ENCODE measurements at regions not wholly inside any gene's neighbourhood (a gene's known extent, or its start where the extent isn't known, plus 50 kb on each side); places are given as distances from the start of the nearest gene placed in this dataset.

GRCh38 chr4:25474690-25475089 lies 97.6 kb downstream of the ANAPC4 start:
- no peak for DNase-seq
- Histone ChIP-seq H3K9me3 (no peaks in the 10 kb centered on the region), H3K36me3 (no peaks in the 10 kb centered on the region), H3K27me3 (no peaks in the 10 kb centered on the region), H3K4me3 (no peak overlapping the region)

- Histone ChIP-seq H3K9me3 (no peaks in the 10 kb centered on the region), H3K27me3 (no peaks in the 10 kb centered on the region), H3K36me3 (no peaks in the 10 kb centered on the region), H3K4me3 (no peak overlapping the region)
- DNase-seq = peak; percentile 17
Observed at GRCh38 chr4:25477221-25477620, 100.2 kb downstream of the ANAPC4 start.

GRCh38 chr4:25481648-25482047 lies 104.6 kb downstream of the ANAPC4 start:
- no peak for DNase-seq
- Histone ChIP-seq H3K9me3 (no peaks in the 10 kb centered on the region), H3K4me3 (no peak overlapping the region), H3K27me3 (no peaks in the 10 kb centered on the region), H3K36me3 (no peaks in the 10 kb centered on the region)

- no peaks in the 10 kb centered on the region for H3K27me3 ChIP-seq
- DNase-seq = no peak
- H3K9me3 ChIP-seq = no peaks in the 10 kb centered on the region
- H3K4me3 ChIP-seq = no peak overlapping the region
- no peaks in the 10 kb centered on the region for H3K36me3 ChIP-seq
Observed at GRCh38 chr4:25484243-25484721, 107.2 kb downstream of the ANAPC4 start.

- no peak for DNase-seq
- H3K9me3 ChIP-seq = no peaks in the 10 kb centered on the region
- H3K36me3 ChIP-seq = no peaks in the 10 kb centered on the region
- no peak overlapping the region for H3K4me3 ChIP-seq
- H3K27me3 ChIP-seq = no peaks in the 10 kb centered on the region
Observed at GRCh38 chr4:25485104-25485503, 108.0 kb downstream of the ANAPC4 start.

- DNase-seq = no peak
- Histone ChIP-seq H3K9me3 (no peaks in the 10 kb centered on the region), H3K36me3 (no peaks in the 10 kb centered on the region), H3K4me3 (no peak overlapping the region), H3K27me3 (no peaks in the 10 kb centered on the region)
Observed at GRCh38 chr4:25486171-25486570, 109.1 kb downstream of the ANAPC4 start.

- Histone ChIP-seq H3K27me3 (no peaks in the 10 kb centered on the region), H3K9me3 (no peaks in the 10 kb centered on the region), H3K4me3 (no peak overlapping the region), H3K36me3 (no peaks in the 10 kb centered on the region)
- DNase-seq = no peak
Observed at GRCh38 chr4:25487155-25487554, 110.1 kb downstream of the ANAPC4 start.

GRCh38 chr4:25489253-25489797 lies 112.3 kb downstream of the ANAPC4 start:
- no peaks in the 10 kb centered on the region for H3K27me3 ChIP-seq
- DNase-seq = no peak
- H3K36me3 ChIP-seq = no peaks in the 10 kb centered on the region

GRCh38 chr4:25493466-25493865 lies 116.4 kb downstream of the ANAPC4 start:
- no peaks in the 10 kb centered on the region for H3K9me3 ChIP-seq
- DNase-seq = no peak
- no peak overlapping the region for H3K4me3 ChIP-seq
- no peaks in the 10 kb centered on the region for H3K27me3 ChIP-seq
- H3K36me3 ChIP-seq = no peaks in the 10 kb centered on the region

More at GRCh38 chr4:25489253-25489797, 112.3 kb downstream of the ANAPC4 start:
- Histone ChIP-seq H3K4me3 (no peak overlapping the region), H3K9me3 (no peaks in the 10 kb centered on the region)

GRCh38 chr4:25494166-25494565 lies 117.1 kb downstream of the ANAPC4 start:
- no peaks in the 10 kb centered on the region for H3K9me3 ChIP-seq
- no peak for DNase-seq
- no peak overlapping the region for H3K4me3 ChIP-seq
- no peaks in the 10 kb centered on the region for H3K27me3 ChIP-seq
- no peaks in the 10 kb centered on the region for H3K36me3 ChIP-seq

GRCh38 chr4:25500626-25501316 lies 123.7 kb downstream of the ANAPC4 start:
- H3K27me3 ChIP-seq = no peaks in the 10 kb centered on the region
- DNase-seq = peak; percentile 1

GRCh38 chr4:25502115-25502514 lies 125.1 kb downstream of the ANAPC4 start:
- no peak for DNase-seq
- H3K27me3 ChIP-seq = no peaks in the 10 kb centered on the region

More at GRCh38 chr4:25500626-25501316, 123.7 kb downstream of the ANAPC4 start:
- H3K9me3 ChIP-seq = no peaks in the 10 kb centered on the region
- no peak overlapping the region for H3K4me3 ChIP-seq
- no peaks in the 10 kb centered on the region for H3K36me3 ChIP-seq

GRCh38 chr4:25503779-25504178 lies 126.7 kb downstream of the ANAPC4 start:
- H3K9me3 ChIP-seq = no peaks in the 10 kb centered on the region

More at GRCh38 chr4:25502115-25502514, 125.1 kb downstream of the ANAPC4 start:
- no peaks in the 10 kb centered on the region for H3K9me3 ChIP-seq
- H3K36me3 ChIP-seq = no peaks in the 10 kb centered on the region
- H3K4me3 ChIP-seq = no peak overlapping the region

GRCh38 chr4:25504932-25505636 lies 128.0 kb downstream of the ANAPC4 start:
- no peaks in the 10 kb centered on the region for H3K36me3 ChIP-seq
- no peak overlapping the region for H3K4me3 ChIP-seq
- H3K9me3 ChIP-seq = no peaks in the 10 kb centered on the region
- no peaks in the 10 kb centered on the region for H3K27me3 ChIP-seq
- DNase-seq = no peak

More at GRCh38 chr4:25503779-25504178, 126.7 kb downstream of the ANAPC4 start:
- Histone ChIP-seq H3K27me3 (no peaks in the 10 kb centered on the region), H3K4me3 (no peak overlapping the region), H3K36me3 (no peaks in the 10 kb centered on the region)
- no peak for DNase-seq

- no peak overlapping the region for H3K4me3 ChIP-seq
- H3K9me3 ChIP-seq = no peaks in the 10 kb centered on the region
- H3K36me3 ChIP-seq = no peaks in the 10 kb centered on the region
- H3K27me3 ChIP-seq = no peaks in the 10 kb centered on the region
- DNase-seq = no peak
Observed at GRCh38 chr4:25505637-25505991, 128.6 kb downstream of the ANAPC4 start.

- H3K36me3 ChIP-seq = no peaks in the 10 kb centered on the region
- H3K4me3 ChIP-seq = no peak overlapping the region
- no peaks in the 10 kb centered on the region for H3K9me3 ChIP-seq
- DNase-seq = no peak
- H3K27me3 ChIP-seq = no peaks in the 10 kb centered on the region
Observed at GRCh38 chr4:25506032-25506571, 129.0 kb downstream of the ANAPC4 start.

GRCh38 chr4:25509646-25510045 lies 132.6 kb downstream of the ANAPC4 start:
- no peak for DNase-seq
- H3K36me3 ChIP-seq = no peaks in the 10 kb centered on the region
- H3K4me3 ChIP-seq = no peak overlapping the region
- H3K9me3 ChIP-seq = no peaks in the 10 kb centered on the region
- no peaks in the 10 kb centered on the region for H3K27me3 ChIP-seq
